GM21619 (cell line): ENCODE measurements at regions not wholly inside any gene's neighbourhood (a gene's known extent, or its start where the extent isn't known, plus 50 kb on each side); places are given as distances from the start of the nearest gene placed in this dataset.
"Not testable (repeated sequence)": the region's sequence is repeated elsewhere in the genome, so short reads cannot be mapped to it uniquely, and the experiment has no call there.

ENCODE experiments used
- ATAC-seq: cut with Tn5 transposase; IDR thresholded peaks from one replicate; pipeline ENCODE4 v1.9.1; 2021; ENCODE audit not compliant: unreplicated experiment

- no peak for ATAC-seq
Observed at GRCh38 chr9:78663369-78663768, 366.4 kb downstream of the PSAT1 start.

DNA sequence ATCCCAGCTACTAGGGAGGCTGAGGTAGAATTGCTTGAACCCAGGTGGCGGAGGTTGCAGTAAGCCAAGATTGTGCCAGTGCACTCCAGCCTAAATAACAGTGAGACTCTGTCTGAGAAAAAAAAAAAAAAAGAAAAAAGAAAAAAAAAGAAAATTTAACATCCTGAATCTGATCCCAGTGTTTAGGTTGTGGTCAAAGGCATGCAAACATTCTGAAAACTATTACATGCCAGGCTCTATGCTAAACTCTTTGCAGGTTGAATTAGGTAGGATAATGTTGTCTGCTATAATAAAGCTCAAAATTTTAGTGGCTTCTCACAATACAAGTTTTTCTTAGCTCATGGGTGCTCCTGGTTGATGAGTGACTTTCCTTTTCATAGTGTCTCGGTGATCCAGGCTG lies 367.4 kb downstream of the PSAT1 start:
- no peak for ATAC-seq

DNA sequence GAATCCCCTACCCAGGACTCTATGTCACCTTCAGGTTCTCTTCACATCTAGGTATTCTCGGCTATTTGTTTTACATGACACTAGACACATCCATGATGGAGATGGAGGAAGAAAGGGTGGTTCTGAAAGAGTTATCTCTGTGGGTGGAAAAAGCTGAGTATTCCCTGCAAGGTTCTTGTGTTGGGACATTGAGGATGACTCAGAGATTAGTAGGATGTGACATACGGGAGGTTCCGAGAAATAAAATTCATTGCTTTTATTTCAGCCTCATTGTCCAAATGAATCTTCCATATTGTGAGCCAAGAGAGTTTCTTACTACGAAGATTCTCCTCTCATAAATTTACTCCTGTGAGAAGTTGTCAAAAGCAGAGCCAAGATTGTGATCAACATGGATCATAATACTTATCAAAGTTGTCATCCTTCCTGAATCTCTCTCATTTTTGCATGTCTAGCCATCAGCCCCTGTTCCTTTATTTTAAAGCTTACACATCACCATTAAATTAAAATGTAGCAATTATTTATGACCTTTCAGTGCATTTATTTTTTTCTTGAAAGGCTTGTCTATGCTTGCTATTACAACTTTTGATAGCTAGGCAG lies 370.0 kb downstream of the PSAT1 start:
- no peak for ATAC-seq

- ATAC-seq: no peak
Observed at GRCh38 chr9:78668148-78668832, 371.4 kb downstream of the PSAT1 start.

DNA sequence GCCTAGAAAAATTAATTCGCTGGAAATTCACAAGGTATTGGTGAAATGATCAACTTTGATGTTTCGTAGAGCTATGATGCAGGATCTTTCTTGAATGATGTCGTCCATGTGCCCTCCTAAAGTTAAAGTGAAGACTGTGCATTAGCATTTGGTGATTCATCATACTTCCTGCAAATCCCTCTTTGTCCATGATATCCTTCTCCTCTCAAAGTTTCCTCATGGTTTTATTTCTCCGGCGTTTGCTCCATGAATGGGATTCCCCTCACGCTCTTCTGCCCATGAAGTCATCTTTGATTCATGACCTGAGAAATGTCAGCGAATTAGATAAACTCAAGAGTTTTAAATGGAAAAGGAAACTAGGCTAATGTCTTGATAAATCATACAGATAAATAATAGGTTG lies 372.7 kb downstream of the PSAT1 start:
- no peak for ATAC-seq

- no peak for ATAC-seq
Observed at GRCh38 chr9:78671785-78672184, 374.9 kb downstream of the PSAT1 start.

- ATAC-seq: no peak
Observed at GRCh38 chr9:78674874-78675273, 377.9 kb downstream of the PSAT1 start.

GRCh38 chr9:78676009-78676408 lies 379.1 kb downstream of the PSAT1 start:
- no peak for ATAC-seq

DNA sequence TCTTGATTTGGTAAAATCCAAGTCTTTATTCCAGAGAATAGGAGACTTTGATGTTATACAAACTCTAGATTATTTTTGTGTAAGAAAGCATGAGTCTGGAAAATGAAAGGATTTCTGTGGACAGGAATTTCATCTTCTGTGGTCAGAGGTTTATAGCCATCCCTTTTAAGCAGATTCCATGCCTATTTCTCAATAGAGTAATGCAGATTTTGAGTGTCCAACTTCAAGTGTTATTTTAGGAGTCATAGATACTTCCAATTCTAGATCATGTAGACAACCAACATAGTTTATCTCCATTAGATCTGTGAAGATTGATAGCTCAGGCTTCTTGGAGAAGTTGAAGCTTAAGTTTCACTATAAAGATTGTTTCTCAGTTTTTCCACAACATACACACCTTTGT lies 379.7 kb downstream of the PSAT1 start:
- no peak for ATAC-seq

- ATAC-seq: no peak
Observed at GRCh38 chr9:78677326-78677725, 380.4 kb downstream of the PSAT1 start.

GRCh38 chr9:78678877-78679276 lies 382.0 kb downstream of the PSAT1 start:
- ATAC-seq: no peak

DNA sequence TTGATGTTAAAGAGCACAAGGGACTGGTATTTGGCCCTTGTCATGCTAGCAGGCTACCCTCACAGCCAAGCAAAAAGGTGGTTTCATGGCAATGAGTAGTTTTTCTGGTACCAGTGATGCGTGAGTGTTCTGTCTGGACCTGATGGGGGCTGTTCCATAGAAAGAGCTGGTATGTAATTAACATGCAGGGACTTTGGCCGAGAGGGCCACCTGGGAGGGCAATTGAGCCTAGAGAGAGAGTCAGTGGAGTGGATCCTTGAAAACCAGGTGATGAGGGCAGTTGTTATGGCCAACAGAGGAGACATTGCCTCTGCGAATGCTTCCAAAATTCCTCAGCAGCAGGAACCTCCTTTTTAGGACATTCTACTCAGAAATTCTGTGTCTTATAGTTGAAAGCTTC lies 383.3 kb downstream of the PSAT1 start:
- no peak for ATAC-seq

GRCh38 chr9:78682216-78682615 lies 385.3 kb downstream of the PSAT1 start:
- ATAC-seq: no peak

GRCh38 chr9:78685471-78685870 lies 388.5 kb downstream of the PSAT1 start:
- ATAC-seq: no peak

DNA sequence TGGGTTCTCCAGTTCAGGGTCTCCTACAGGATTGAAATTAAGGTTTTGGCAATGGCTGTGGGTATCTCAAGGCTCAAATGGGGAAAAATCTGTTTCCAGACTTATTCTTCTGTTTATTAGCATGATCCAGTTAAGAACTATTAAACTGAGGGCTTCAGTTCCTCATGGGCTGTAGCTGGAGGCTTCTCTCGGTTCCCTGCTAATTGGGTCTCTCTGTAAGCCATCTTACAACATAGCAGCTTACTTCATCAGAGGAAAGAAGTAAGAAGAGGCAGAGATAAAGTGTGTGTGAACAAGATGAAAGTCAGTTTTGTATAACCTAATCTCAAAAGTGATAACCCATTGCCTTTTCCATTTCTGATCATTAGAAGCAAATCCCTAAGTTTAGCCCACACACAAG lies 391.9 kb downstream of the PSAT1 start:
- ATAC-seq: no peak

DNA sequence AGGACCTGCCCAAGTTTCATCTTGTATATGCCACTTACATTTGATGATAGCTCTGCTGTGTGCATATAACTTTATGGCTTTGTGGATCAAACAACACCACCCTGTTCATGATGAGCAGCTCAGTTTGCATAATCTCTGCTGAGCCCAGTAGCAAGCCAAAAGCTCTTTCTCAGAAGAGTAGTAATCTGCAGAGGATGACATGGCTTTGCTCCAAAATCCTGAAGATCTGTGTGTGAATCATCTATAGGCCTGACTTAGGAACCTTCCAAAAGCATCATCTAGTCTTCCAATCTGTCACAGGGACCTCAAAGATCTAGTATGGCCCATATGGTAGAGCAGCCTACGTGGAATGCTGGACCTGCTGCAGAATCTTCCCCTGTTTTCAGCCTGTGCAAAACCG lies 394.6 kb downstream of the PSAT1 start:
- no peak for ATAC-seq

GRCh38 chr9:78692871-78693270 lies 395.9 kb downstream of the PSAT1 start:
- no peak for ATAC-seq

GRCh38 chr9:78694974-78695373 lies 398.0 kb downstream of the PSAT1 start:
- ATAC-seq: no peak

GRCh38 chr9:78695519-78695918 lies 398.6 kb downstream of the PSAT1 start:
- no peak for ATAC-seq

DNA sequence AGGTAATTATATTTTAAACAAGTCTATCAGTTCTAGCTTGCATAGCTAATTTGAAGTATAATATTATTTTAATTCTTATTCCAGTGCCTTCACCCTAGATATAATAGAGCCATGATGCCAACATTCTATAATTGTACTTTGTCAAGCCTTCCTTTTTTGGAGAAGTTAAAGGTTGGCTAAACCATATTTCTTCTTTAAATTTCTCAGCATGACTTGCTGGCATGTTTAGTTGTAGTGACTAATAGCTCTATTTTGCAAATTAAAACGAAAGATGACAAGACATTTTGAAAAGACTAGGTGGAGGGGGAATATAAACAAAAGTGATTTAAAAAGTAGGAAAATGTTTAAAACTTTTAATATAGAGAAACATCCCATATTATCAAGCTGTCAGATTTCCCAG lies 400.7 kb downstream of the PSAT1 start:
- no peak for ATAC-seq

DNA sequence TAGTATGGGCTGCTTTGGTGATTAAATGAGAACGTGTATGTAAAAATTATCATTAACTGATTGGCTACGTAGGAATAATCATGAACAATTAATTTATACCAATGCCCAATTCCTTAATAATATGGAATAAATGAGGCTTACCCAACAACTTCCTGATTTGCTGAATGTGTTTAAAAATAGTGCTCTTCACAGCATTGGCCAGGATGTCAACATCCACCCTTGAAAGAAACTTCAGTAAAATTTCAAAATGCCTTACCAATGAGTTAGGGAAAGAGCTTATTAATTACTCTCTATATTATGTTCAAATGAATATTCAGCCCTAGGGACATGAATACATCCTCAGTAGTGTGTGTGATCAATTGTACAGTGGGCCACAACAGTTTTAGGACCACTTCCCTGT lies 401.4 kb downstream of the PSAT1 start:
- ATAC-seq: no peak

DNA sequence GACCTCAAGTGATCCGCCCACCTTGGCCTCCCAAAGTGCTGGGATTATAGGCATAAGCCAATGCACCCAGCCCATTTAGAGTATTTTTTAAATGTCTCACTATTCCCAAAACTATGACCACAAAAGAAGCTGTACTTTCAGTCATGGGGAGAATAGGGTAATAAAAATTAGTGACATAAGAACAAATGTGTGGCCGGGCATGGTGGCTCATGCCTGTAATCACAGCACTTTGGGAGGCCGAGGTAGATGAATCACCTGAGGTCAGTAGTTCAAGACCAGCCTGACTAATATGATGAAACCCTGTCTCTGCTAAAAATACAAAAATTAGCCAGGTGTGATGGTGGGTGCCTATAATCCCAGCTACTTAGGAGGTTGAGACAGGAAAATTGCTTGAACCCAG lies 402.3 kb downstream of the PSAT1 start:
- ATAC-seq: not testable (repeated sequence)

DNA sequence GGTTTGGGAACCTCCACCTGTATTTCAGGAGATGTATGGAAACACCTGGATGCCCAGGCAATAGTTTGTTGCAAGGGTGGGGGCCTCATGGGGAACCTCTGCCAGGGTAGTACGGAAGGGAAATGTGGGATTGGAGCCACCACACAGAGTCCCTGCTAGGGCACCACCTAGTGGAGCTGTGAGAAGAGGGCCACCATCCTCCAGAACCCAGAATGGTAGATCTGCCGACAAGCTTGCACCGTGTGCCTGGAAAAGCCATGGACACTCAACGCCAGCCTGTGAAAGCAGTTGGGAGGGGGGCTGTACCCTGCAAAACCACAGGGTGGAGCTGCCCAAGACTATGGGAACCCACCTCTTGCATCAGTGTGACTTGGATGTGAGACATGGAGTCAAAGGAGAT lies 407.2 kb downstream of the PSAT1 start:
- ATAC-seq: not testable (repeated sequence)
